ENCODE measurements at regions not wholly inside any gene's neighbourhood (a gene's known extent, or its start where the extent isn't known, plus 50 kb on each side); places are given as distances from the start of the nearest gene placed in this dataset.

GRCh38 chr6:137745321-137745720 is 121.7 kb upstream of the TNFAIP3 start:
- Histone ChIP-seq H3K9me3 (no peaks in the 10 kb centered on the region), H3K27ac (no peak overlapping the region), H3K36me3 (no peaks in the 10 kb centered on the region), H3K27me3 (no peaks in the 10 kb centered on the region), H3K4me3 (no peak overlapping the region), H3K4me1 (peaks cover 0 to 4% (median 1%) of the 10 kb centered on the region in 4 donors)
- no peak for TF ChIP-seq POLR2A (IDR thresholded peaks at IDR 0.05)
- no peak for TF ChIP-seq EP300 (IDR thresholded peaks at IDR 0.05)
- TF ChIP-seq POLR2AphosphoS5 (IDR thresholded peaks at IDR 0.05) = no peak
- TF ChIP-seq CTCF (IDR thresholded peaks at IDR 0.05) = no peak
- WGBS, 5 donors = 69 to 85% (median 75%) methylated on average over 1 of the region's 1 CpG
- no peak for DNase-seq
- intact Hi-C loops (cut with DNase I; ENCODE audit: low total_unique reads) = no loop called here

- no peak for DNase-seq
- TF ChIP-seq POLR2AphosphoS5 (IDR thresholded peaks at IDR 0.05) (no peak), CTCF (IDR thresholded peaks at IDR 0.05) (no peak), POLR2A (IDR thresholded peaks at IDR 0.05) (no peak), EP300 (IDR thresholded peaks at IDR 0.05) (no peak)
- no peaks in the 10 kb centered on the region for H3K27me3 ChIP-seq
- intact Hi-C loops (cut with DNase I; ENCODE audit: low total_unique reads) = no loop called here
- no peak overlapping the region for H3K4me3 ChIP-seq
- H3K9me3 ChIP-seq = no peaks in the 10 kb centered on the region
- H3K4me1 ChIP-seq = peaks cover 0 to 4% (median 1%) of the 10 kb centered on the region in 4 donors
- 75 to 88% (median 76%) methylated on average over 2 of the region's 2 CpGs for WGBS, 5 donors
- no peaks in the 10 kb centered on the region for H3K36me3 ChIP-seq
- H3K27ac ChIP-seq = no peak overlapping the region
Observed at GRCh38 chr6:137746264-137746663, 120.8 kb upstream of the TNFAIP3 start.

- 53 to 68% (median 62%) methylated on average over 8 of the region's 8 CpGs for WGBS, 5 donors
- Histone ChIP-seq H3K36me3 (no peaks in the 10 kb centered on the region), H3K27ac (peak overlapping the region in 1 of 5 donors; percentile 8), H3K27me3 (no peaks in the 10 kb centered on the region), H3K4me1 (peaks cover 0 to 4% (median 1%) of the 10 kb centered on the region in 4 donors), H3K4me3 (no peak overlapping the region), H3K9me3 (no peaks in the 10 kb centered on the region)
- TF ChIP-seq EP300 (IDR thresholded peaks at IDR 0.05) (no peak), POLR2A (IDR thresholded peaks at IDR 0.05) (no peak), POLR2AphosphoS5 (IDR thresholded peaks at IDR 0.05) (no peak), CTCF (IDR thresholded peaks at IDR 0.05) (no peak)
- intact Hi-C loops (cut with DNase I; ENCODE audit: low total_unique reads) = no loop called here
- no peak for DNase-seq
Observed at GRCh38 chr6:137749696-137750211, 117.3 kb upstream of the TNFAIP3 start.

GRCh38 chr6:137750297-137750696 is 116.8 kb upstream of the TNFAIP3 start:
- intact Hi-C loops (cut with DNase I; ENCODE audit: low total_unique reads) = no loop called here
- H3K9me3 ChIP-seq = no peaks in the 10 kb centered on the region
- H3K4me1 ChIP-seq = peaks cover 0 to 4% (median 1%) of the 10 kb centered on the region in 4 donors
- H3K36me3 ChIP-seq = no peaks in the 10 kb centered on the region
- H3K4me3 ChIP-seq = no peak overlapping the region
- WGBS, 5 donors = 81 to 88% (median 82%) methylated on average over 5 of the region's 5 CpGs
- no peaks in the 10 kb centered on the region for H3K27me3 ChIP-seq
- DNase-seq = no peak
- no peak for TF ChIP-seq CTCF (IDR thresholded peaks at IDR 0.05)
- TF ChIP-seq EP300 (IDR thresholded peaks at IDR 0.05) = no peak
- TF ChIP-seq POLR2A (IDR thresholded peaks at IDR 0.05) = no peak
- peak overlapping the region in 1 of 5 donors; percentile 8 for H3K27ac ChIP-seq
